Liver (tissue), 8 donors: ENCODE measurements at regions not wholly inside any gene's neighbourhood (a gene's known extent, or its start where the extent isn't known, plus 50 kb on each side); places are given as distances from the start of the nearest gene placed in this dataset.

Experiments
- DNase-seq: peaks from one replicate; pipeline ENCODE4 v3.0.0-alpha.2; 2017; ENCODE audit warnings: low spot score
- H3K27ac ChIP-seq, 2 donors: one replicate each; pipeline ENCODE4 v1.7.0; 2013; ENCODE audit warnings: inconsistent platforms in 2 of 2, low read length in 2 of 2, control low read depth in 1 of 2, low read depth in 1 of 2, mild to moderate bottlenecking in 1 of 2
- H3K27me3 ChIP-seq, 4 donors: one replicate each; pipeline versions ENCODE4 v1.6.1 to v1.7.0; 2013; ENCODE audit warnings: low read length in 3 of 4, inconsistent platforms in 1 of 4, mild to moderate bottlenecking in 1 of 4, moderate library complexity in 1 of 4; ENCODE audit not compliant: control insufficient read depth in 4 of 4, insufficient read depth in 4 of 4
- H3K36me3 ChIP-seq, 4 donors: one replicate each; pipeline versions ENCODE4 v1.6.1 to v1.7.0; 2013; ENCODE audit warnings: low read length in 3 of 4, mild to moderate bottlenecking in 3 of 4, low read depth in 1 of 4, moderate library complexity in 1 of 4; ENCODE audit not compliant: control insufficient read depth in 4 of 4, insufficient read depth in 3 of 4
- H3K4me1 ChIP-seq, 4 donors: one replicate each; pipeline versions ENCODE4 v1.6.1 to v1.7.0; 2013; ENCODE audit warnings: low read length in 3 of 4, mild to moderate bottlenecking in 3 of 4, moderate library complexity in 1 of 4; ENCODE audit not compliant: control insufficient read depth in 4 of 4, insufficient read depth in 4 of 4
- H3K4me3 ChIP-seq, 3 donors: one replicate each; pipeline versions ENCODE4 v1.6.1 to v1.7.0; 2013; ENCODE audit warnings: low read length in 3 of 3, control low read depth in 1 of 3, low read depth in 1 of 3, mild to moderate bottlenecking in 1 of 3
- H3K9ac ChIP-seq, 2 donors: one replicate each; pipeline ENCODE4 v1.7.0; 2013; ENCODE audit warnings: low read length in 2 of 2, mild to moderate bottlenecking in 2 of 2, moderate library complexity in 2 of 2, control low read depth in 1 of 2, low read depth in 1 of 2
- H3K9me3 ChIP-seq, 4 donors: one replicate each; pipeline versions ENCODE4 v1.6.1 to v1.7.0; 2013; ENCODE audit warnings: low read length in 3 of 4; ENCODE audit not compliant: control insufficient read depth in 4 of 4
- FOXA1 ChIP-seq: IDR thresholded peaks from 2 replicates; pipeline ENCODE4 v1.6.1; 2016; ENCODE audit warnings: antibody characterized with exemption
- FOXA2 ChIP-seq: IDR thresholded peaks from 2 replicates; pipeline ENCODE4 v1.6.1; 2016; ENCODE audit warnings: antibody characterized with exemption
- GABPA ChIP-seq, 2 donors: IDR thresholded peaks in 1 of 2; conservative IDR thresholded peaks in 1 of 2; 2 replicates each; pipeline ENCODE4 v1.6.1; 2016; ENCODE audit warnings: antibody characterized with exemption in 2 of 2, mild to moderate bottlenecking in 1 of 2, moderate library complexity in 1 of 2
- HNF4A ChIP-seq, 2 donors: conservative IDR thresholded peaks; 2 replicates each; pipeline ENCODE4 v1.6.1; 2016; ENCODE audit warnings: antibody characterized with exemption in 2 of 2, mild to moderate bottlenecking in 2 of 2
- HNF4G ChIP-seq: IDR thresholded peaks from 2 replicates; pipeline ENCODE4 v1.6.1; 2016; ENCODE audit warnings: antibody characterized with exemption
- JUND ChIP-seq, 2 donors: IDR thresholded peaks; 2 replicates each; pipeline ENCODE4 v1.6.1; 2016; ENCODE audit warnings: antibody characterized with exemption in 2 of 2
- NR2F2 ChIP-seq: IDR thresholded peaks from 2 replicates; pipeline ENCODE4 v1.6.1; 2016; ENCODE audit warnings: antibody characterized with exemption
- RXRA ChIP-seq, 2 donors: IDR thresholded peaks; 2 replicates each; pipeline ENCODE4 v1.6.1; 2017 to 2018; ENCODE audit warnings: antibody characterized with exemption in 2 of 2, mild to moderate bottlenecking in 1 of 2
- SP1 ChIP-seq: IDR thresholded peaks from 2 replicates; pipeline ENCODE4 v1.6.1; 2018; ENCODE audit warnings: antibody characterized with exemption, mild to moderate bottlenecking
- TAF1 ChIP-seq: conservative IDR thresholded peaks from 2 replicates; pipeline ENCODE4 v1.6.1; 2016; ENCODE audit warnings: antibody characterized with exemption, mild to moderate bottlenecking
- YY1 ChIP-seq: IDR thresholded peaks from 2 replicates; pipeline ENCODE4 v1.6.1; 2016; ENCODE audit warnings: antibody characterized with exemption, mild to moderate bottlenecking
- WGBS: extraction: QIAGEN DNeasy Blood & Tissue Kit; methylation state at CpG from one replicate; pipeline ENCODE4 v1.1.7; 2013; 5-methylcytosine and 5-hydroxymethylcytosine counted together
- TF ChIP-seq, protein P1 (sequence below): IDR thresholded peaks from 2 replicates; pipeline ENCODE4 v1.6.1; 2016; ENCODE audit warnings: antibody characterized with exemption
- TF ChIP-seq, protein P2 (sequence below): fragments of 150-350 bp; IDR thresholded peaks from 2 replicates; pipeline ENCODE4 v1.5.1; 2017; ENCODE audit warnings: improper control_type of control experiment, low read depth, low read length; ENCODE audit not compliant: missing input control
- TF ChIP-seq, protein P3 (sequence below): IDR thresholded peaks from 2 replicates; pipeline ENCODE4 v1.6.1; 2016; ENCODE audit warnings: antibody characterized with exemption, mild to moderate bottlenecking
- TF ChIP-seq, protein P4 (sequence below): IDR thresholded peaks from 2 replicates; pipeline ENCODE4 v1.6.1; 2016; ENCODE audit warnings: antibody characterized with exemption
- TF ChIP-seq, protein P5 (sequence below): IDR thresholded peaks from 2 replicates; pipeline ENCODE4 v1.6.1; 2016; ENCODE audit warnings: antibody characterized with exemption
- donor health status: healthy.
- donor health status: healthy.
- donor health status: healthy.
- donor health status: healthy.
- donor health status: healthy.

DNA sequence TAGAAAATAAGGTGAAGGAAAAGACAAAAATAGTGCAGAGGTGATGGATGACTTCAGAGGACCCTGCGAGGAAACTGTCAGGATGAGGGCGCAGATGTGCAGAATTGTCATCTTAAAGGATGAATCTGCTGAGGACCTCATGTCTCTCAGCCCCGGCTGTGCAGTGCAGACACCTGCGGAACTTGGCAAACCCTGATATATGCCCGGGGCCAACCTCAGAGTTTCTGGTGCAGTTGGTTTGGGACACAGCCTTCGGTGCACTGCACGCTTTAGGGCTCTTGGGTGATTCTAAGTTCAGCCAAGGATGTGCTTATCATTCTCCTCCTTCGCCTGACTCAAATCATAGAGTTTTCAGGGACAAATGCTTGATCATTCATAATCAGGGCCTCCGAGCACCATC lies 310.1 kb downstream of the TCERG1L start:
- 76% methylated on average over 9 of the region's 9 CpGs for WGBS
- DNase-seq = peak; percentile 13
- no peak overlapping the region for H3K9ac ChIP-seq

More for the DNA sequence above, 310.1 kb downstream of the TCERG1L start:
- Histone ChIP-seq H3K27me3 (peaks cover 0 to 7% (median 2%) of the 10 kb centered on the region in 4 donors), H3K27ac (no peak overlapping the region), H3K36me3 (no peaks in the 10 kb centered on the region), H3K9me3 (peaks cover 0 to 2% (median 1%) of the 10 kb centered on the region in 4 donors), H3K4me1 (no peaks in the 10 kb centered on the region), H3K4me3 (no peak overlapping the region)
- TF ChIP-seq HNF4G = no peak
- no peak for TF ChIP-seq FOXA1
- no peak for TF ChIP-seq JUND (IDR thresholded peaks at IDR 0.05)
- TF ChIP-seq, protein P1, sequence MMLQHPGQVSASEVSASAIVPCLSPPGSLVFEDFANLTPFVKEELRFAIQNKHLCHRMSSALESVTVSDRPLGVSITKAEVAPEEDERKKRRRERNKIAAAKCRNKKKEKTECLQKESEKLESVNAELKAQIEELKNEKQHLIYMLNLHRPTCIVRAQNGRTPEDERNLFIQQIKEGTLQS = no peak
- no peak for TF ChIP-seq YY1
- TF ChIP-seq, protein P2, sequence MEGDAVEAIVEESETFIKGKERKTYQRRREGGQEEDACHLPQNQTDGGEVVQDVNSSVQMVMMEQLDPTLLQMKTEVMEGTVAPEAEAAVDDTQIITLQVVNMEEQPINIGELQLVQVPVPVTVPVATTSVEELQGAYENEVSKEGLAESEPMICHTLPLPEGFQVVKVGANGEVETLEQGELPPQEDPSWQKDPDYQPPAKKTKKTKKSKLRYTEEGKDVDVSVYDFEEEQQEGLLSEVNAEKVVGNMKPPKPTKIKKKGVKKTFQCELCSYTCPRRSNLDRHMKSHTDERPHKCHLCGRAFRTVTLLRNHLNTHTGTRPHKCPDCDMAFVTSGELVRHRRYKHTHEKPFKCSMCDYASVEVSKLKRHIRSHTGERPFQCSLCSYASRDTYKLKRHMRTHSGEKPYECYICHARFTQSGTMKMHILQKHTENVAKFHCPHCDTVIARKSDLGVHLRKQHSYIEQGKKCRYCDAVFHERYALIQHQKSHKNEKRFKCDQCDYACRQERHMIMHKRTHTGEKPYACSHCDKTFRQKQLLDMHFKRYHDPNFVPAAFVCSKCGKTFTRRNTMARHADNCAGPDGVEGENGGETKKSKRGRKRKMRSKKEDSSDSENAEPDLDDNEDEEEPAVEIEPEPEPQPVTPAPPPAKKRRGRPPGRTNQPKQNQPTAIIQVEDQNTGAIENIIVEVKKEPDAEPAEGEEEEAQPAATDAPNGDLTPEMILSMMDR = no peak
- no peak for TF ChIP-seq GABPA (IDR thresholded peaks at IDR 0.05 in 1 of 2, conservative IDR thresholded peaks at IDR 0.05 in 1 of 2)
- TF ChIP-seq, protein P3, sequence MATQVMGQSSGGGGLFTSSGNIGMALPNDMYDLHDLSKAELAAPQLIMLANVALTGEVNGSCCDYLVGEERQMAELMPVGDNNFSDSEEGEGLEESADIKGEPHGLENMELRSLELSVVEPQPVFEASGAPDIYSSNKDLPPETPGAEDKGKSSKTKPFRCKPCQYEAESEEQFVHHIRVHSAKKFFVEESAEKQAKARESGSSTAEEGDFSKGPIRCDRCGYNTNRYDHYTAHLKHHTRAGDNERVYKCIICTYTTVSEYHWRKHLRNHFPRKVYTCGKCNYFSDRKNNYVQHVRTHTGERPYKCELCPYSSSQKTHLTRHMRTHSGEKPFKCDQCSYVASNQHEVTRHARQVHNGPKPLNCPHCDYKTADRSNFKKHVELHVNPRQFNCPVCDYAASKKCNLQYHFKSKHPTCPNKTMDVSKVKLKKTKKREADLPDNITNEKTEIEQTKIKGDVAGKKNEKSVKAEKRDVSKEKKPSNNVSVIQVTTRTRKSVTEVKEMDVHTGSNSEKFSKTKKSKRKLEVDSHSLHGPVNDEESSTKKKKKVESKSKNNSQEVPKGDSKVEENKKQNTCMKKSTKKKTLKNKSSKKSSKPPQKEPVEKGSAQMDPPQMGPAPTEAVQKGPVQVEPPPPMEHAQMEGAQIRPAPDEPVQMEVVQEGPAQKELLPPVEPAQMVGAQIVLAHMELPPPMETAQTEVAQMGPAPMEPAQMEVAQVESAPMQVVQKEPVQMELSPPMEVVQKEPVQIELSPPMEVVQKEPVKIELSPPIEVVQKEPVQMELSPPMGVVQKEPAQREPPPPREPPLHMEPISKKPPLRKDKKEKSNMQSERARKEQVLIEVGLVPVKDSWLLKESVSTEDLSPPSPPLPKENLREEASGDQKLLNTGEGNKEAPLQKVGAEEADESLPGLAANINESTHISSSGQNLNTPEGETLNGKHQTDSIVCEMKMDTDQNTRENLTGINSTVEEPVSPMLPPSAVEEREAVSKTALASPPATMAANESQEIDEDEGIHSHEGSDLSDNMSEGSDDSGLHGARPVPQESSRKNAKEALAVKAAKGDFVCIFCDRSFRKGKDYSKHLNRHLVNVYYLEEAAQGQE = no peak
- TF ChIP-seq, protein P4, sequence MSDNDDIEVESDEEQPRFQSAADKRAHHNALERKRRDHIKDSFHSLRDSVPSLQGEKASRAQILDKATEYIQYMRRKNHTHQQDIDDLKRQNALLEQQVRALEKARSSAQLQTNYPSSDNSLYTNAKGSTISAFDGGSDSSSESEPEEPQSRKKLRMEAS = no peak
- no peak for TF ChIP-seq FOXA2
- no peak for TF ChIP-seq HNF4A (conservative IDR thresholded peaks at IDR 0.05)
- TF ChIP-seq, protein P5, sequence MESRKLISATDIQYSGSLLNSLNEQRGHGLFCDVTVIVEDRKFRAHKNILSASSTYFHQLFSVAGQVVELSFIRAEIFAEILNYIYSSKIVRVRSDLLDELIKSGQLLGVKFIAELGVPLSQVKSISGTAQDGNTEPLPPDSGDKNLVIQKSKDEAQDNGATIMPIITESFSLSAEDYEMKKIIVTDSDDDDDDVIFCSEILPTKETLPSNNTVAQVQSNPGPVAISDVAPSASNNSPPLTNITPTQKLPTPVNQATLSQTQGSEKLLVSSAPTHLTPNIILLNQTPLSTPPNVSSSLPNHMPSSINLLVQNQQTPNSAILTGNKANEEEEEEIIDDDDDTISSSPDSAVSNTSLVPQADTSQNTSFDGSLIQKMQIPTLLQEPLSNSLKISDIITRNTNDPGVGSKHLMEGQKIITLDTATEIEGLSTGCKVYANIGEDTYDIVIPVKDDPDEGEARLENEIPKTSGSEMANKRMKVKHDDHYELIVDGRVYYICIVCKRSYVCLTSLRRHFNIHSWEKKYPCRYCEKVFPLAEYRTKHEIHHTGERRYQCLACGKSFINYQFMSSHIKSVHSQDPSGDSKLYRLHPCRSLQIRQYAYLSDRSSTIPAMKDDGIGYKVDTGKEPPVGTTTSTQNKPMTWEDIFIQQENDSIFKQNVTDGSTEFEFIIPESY = no peak
- TF ChIP-seq RXRA (IDR thresholded peaks at IDR 0.05) = no peak
- TF ChIP-seq TAF1 = no peak
- no peak for TF ChIP-seq NR2F2
- no peak for TF ChIP-seq SP1
